HG03354 (cell line): ENCODE measurements at regions not wholly inside any gene's neighbourhood (a gene's known extent, or its start where the extent isn't known, plus 50 kb on each side); places are given as distances from the start of the nearest gene placed in this dataset.

Experiments
- ATAC-seq: cut with Tn5 transposase; IDR thresholded peaks from one replicate; pipeline ENCODE4 v1.9.1; 2021; ENCODE audit warnings: mild to moderate bottlenecking; ENCODE audit not compliant: unreplicated experiment, poor library complexity, severe bottlenecking

- ATAC-seq, result no peak
Observed at GRCh38 chr16:86297866-86298757, 212.2 kb upstream of the FOXF1 start.

- ATAC-seq, result no peak
Observed at GRCh38 chr16:86298758-86299134, 211.6 kb upstream of the FOXF1 start.

- ATAC-seq, result no peak
Observed at GRCh38 chr16:86299882-86300610, 210.3 kb upstream of the FOXF1 start.

GRCh38 chr16:86300746-86301481 is 209.4 kb upstream of the FOXF1 start:
- no peak for ATAC-seq

- ATAC-seq, result no peak
Observed at GRCh38 chr16:86302421-86303109, 207.8 kb upstream of the FOXF1 start.

- no peak for ATAC-seq
Observed at GRCh38 chr16:86303787-86304678, 206.3 kb upstream of the FOXF1 start.

- no peak for ATAC-seq
Observed at GRCh38 chr16:86304868-86305267, 205.5 kb upstream of the FOXF1 start.

- ATAC-seq, result no peak
Observed at GRCh38 chr16:86305440-86305839, 204.9 kb upstream of the FOXF1 start.

- ATAC-seq, result no peak
Observed at GRCh38 chr16:86306011-86306644, 204.2 kb upstream of the FOXF1 start.

- no peak for ATAC-seq
Observed at GRCh38 chr16:86306811-86307513, 203.4 kb upstream of the FOXF1 start.

GRCh38 chr16:86307514-86307903 is 202.8 kb upstream of the FOXF1 start:
- ATAC-seq, result no peak

GRCh38 chr16:86308514-86308913 is 201.8 kb upstream of the FOXF1 start:
- ATAC-seq, result no peak

GRCh38 chr16:86313631-86314030 is 196.7 kb upstream of the FOXF1 start:
- no peak for ATAC-seq

- ATAC-seq, result no peak
Observed at GRCh38 chr16:86314402-86315025, 195.8 kb upstream of the FOXF1 start.

- no peak for ATAC-seq
Observed at GRCh38 chr16:86316967-86317812, 193.1 kb upstream of the FOXF1 start.

GRCh38 chr16:86317813-86318650 is 192.3 kb upstream of the FOXF1 start:
- no peak for ATAC-seq
